HL-60 (cell line): ENCODE measurements at regions not wholly inside any gene's neighbourhood (a gene's known extent, or its start where the extent isn't known, plus 50 kb on each side); places are given as distances from the start of the nearest gene placed in this dataset.

Experiments used
- GABPA ChIP-seq: IDR thresholded peaks from 2 replicates; pipeline ENCODE4 v1.6.1; 2012; ENCODE audit warnings: low read depth
- POLR2AphosphoS5 ChIP-seq: IDR thresholded peaks from 2 replicates; pipeline ENCODE4 v1.6.1; 2012; ENCODE audit warnings: low read depth
- SPI1 ChIP-seq: IDR thresholded peaks from 2 replicates; pipeline ENCODE4 v1.6.1; 2012; ENCODE audit warnings: low read depth, mild to moderate bottlenecking, borderline replicate concordance
- TF ChIP-seq, protein P1 (sequence below): IDR thresholded peaks from one replicate; pipeline ENCODE4 v1.5.1; 2011; ENCODE audit warnings: low read length, control low read depth, inconsistent platforms; ENCODE audit not compliant: insufficient read depth
- TF ChIP-seq, protein P2 (sequence below): IDR thresholded peaks from 2 replicates; pipeline ENCODE4 v1.6.1; 2012; ENCODE audit warnings: low read depth; ENCODE audit not compliant: insufficient replicate concordance

DNA sequence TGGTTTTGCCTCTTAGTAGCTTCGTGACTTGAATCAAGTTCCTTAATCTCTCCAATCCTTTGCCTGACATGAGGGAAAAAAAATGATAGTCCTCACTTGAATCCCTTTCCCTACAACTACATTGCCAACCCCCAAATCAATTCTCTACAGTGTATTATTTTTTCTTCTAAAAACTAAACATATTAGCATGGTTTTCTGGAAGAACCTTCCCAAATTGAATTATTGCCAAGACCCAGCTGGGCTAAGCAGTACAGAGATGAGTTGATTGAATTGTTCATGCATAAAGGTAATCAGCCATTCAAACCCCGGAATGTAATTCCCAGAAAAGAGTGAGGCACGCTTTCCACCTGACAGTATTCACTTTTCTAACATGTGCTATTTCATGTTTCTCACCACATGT is 155.6 kb upstream of the AGR3 start:
- TF ChIP-seq, protein P1, sequence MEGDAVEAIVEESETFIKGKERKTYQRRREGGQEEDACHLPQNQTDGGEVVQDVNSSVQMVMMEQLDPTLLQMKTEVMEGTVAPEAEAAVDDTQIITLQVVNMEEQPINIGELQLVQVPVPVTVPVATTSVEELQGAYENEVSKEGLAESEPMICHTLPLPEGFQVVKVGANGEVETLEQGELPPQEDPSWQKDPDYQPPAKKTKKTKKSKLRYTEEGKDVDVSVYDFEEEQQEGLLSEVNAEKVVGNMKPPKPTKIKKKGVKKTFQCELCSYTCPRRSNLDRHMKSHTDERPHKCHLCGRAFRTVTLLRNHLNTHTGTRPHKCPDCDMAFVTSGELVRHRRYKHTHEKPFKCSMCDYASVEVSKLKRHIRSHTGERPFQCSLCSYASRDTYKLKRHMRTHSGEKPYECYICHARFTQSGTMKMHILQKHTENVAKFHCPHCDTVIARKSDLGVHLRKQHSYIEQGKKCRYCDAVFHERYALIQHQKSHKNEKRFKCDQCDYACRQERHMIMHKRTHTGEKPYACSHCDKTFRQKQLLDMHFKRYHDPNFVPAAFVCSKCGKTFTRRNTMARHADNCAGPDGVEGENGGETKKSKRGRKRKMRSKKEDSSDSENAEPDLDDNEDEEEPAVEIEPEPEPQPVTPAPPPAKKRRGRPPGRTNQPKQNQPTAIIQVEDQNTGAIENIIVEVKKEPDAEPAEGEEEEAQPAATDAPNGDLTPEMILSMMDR = no peak
- TF ChIP-seq POLR2AphosphoS5 (no peak), SPI1 (no peak), GABPA (no peak)
- TF ChIP-seq, protein P2, sequence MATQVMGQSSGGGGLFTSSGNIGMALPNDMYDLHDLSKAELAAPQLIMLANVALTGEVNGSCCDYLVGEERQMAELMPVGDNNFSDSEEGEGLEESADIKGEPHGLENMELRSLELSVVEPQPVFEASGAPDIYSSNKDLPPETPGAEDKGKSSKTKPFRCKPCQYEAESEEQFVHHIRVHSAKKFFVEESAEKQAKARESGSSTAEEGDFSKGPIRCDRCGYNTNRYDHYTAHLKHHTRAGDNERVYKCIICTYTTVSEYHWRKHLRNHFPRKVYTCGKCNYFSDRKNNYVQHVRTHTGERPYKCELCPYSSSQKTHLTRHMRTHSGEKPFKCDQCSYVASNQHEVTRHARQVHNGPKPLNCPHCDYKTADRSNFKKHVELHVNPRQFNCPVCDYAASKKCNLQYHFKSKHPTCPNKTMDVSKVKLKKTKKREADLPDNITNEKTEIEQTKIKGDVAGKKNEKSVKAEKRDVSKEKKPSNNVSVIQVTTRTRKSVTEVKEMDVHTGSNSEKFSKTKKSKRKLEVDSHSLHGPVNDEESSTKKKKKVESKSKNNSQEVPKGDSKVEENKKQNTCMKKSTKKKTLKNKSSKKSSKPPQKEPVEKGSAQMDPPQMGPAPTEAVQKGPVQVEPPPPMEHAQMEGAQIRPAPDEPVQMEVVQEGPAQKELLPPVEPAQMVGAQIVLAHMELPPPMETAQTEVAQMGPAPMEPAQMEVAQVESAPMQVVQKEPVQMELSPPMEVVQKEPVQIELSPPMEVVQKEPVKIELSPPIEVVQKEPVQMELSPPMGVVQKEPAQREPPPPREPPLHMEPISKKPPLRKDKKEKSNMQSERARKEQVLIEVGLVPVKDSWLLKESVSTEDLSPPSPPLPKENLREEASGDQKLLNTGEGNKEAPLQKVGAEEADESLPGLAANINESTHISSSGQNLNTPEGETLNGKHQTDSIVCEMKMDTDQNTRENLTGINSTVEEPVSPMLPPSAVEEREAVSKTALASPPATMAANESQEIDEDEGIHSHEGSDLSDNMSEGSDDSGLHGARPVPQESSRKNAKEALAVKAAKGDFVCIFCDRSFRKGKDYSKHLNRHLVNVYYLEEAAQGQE = no peak
